ENCODE measurements at regions not wholly inside any gene's neighbourhood (a gene's known extent, or its start where the extent isn't known, plus 50 kb on each side); places are given as distances from the start of the nearest gene placed in this dataset.

- ChIA-PET POLR2A (interaction anchor here (0.7 kb wide), 1 partner anchor 411 kb away, joined by 3 read pairs; the partner anchor contains the start of gene NSUN2), CTCF (no interaction called here)
- Histone ChIP-seq H3K9me3 (ENCODE audit: control insufficient read depth, insufficient read depth, low read depth, low read length) (no peaks in the 10 kb centered on the region), H3K4me1 (ENCODE audit: control insufficient read depth, insufficient read depth, low read length) (no peaks in the 10 kb centered on the region), H3K27ac (ENCODE audit: extremely low read depth, low read depth, low read length) (no peak overlapping the region), H3K4me3 (ENCODE audit: low read depth, low read length) (no peak overlapping the region), H3K36me3 (ENCODE audit: control insufficient read depth in 2 of 2, insufficient read depth in 1 of 2, low read length in 2 of 2) (no peaks in the 10 kb centered on the region)
- TF ChIP-seq ZBTB8A (tag by site-specific recombination; IDR thresholded peaks at IDR 0.05) (no peak), ZNF549 (tag by site-specific recombination; IDR thresholded peaks at IDR 0.05) (peak; percentile 74)
These were observed 156.2 kb downstream of the MED10 start for GRCh38 chr5:6222121-6222520.

GRCh38 chr5:6221141-6221626 is 157.2 kb downstream of the MED10 start:
- POLR2A ChIA-PET, result interaction anchor here (0.5 kb wide), 1 partner anchor 793 kb away, joined by 3 read pairs; no protein-coding TSS in a partner anchor

More at GRCh38 chr5:6221141-6221626, 157.2 kb downstream of the MED10 start:
- no peaks in the 10 kb centered on the region for H3K4me1 ChIP-seq (ENCODE audit: control insufficient read depth, insufficient read depth, low read length)
- TF ChIP-seq ZNF433 (tag by site-specific recombination; IDR thresholded peaks at IDR 0.05; ENCODE audit: low read depth), result no peak
- TF ChIP-seq ZNF76 (tag by site-specific recombination; IDR thresholded peaks at IDR 0.05; ENCODE audit: borderline replicate concordance, low read depth), result no peak
- TF ChIP-seq ZNF561 (tag by site-specific recombination; IDR thresholded peaks at IDR 0.05; ENCODE audit: borderline replicate concordance), result no peak
- TF ChIP-seq GLIS1 (tag by site-specific recombination; IDR thresholded peaks at IDR 0.05), result no peak
- TF ChIP-seq, protein P1, sequence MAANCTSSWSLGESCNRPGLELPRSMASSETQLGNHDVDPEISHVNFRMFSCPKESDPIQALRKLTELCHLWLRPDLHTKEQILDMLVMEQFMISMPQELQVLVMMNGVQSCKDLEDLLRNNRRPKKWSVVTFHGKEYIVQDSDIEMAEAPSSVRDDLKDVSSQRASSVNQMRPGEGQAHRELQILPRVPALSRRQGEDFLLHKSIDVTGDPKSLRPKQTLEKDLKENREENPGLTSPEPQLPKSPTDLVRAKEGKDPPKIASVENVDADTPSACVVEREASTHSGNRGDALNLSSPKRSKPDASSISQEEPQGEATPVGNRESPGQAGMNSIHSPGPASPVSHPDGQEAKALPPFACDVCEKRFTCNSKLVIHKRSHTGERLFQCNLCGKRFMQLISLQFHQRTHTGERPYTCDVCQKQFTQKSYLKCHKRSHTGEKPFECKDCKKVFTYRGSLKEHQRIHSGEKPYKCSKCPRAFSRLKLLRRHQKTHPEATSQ (tag by site-specific recombination; IDR thresholded peaks at IDR 0.05), result no peak
- no peak for TF ChIP-seq ZNF747 (tag by site-specific recombination; IDR thresholded peaks at IDR 0.05)
- TF ChIP-seq ZSCAN16 (tag by site-specific recombination; IDR thresholded peaks at IDR 0.05), result no peak
- TF ChIP-seq ZNF510 (tag by site-specific recombination; IDR thresholded peaks at IDR 0.05; ENCODE audit: insufficient replicate concordance), result no peak
- TF ChIP-seq, protein P2, sequence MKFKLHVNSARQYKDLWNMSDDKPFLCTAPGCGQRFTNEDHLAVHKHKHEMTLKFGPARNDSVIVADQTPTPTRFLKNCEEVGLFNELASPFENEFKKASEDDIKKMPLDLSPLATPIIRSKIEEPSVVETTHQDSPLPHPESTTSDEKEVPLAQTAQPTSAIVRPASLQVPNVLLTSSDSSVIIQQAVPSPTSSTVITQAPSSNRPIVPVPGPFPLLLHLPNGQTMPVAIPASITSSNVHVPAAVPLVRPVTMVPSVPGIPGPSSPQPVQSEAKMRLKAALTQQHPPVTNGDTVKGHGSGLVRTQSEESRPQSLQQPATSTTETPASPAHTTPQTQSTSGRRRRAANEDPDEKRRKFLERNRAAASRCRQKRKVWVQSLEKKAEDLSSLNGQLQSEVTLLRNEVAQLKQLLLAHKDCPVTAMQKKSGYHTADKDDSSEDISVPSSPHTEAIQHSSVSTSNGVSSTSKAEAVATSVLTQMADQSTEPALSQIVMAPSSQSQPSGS (tag by site-specific recombination; IDR thresholded peaks at IDR 0.05; ENCODE audit: low read depth), result no peak
- TF ChIP-seq ZBTB6 (tag by site-specific recombination; IDR thresholded peaks at IDR 0.05), result no peak
- TF ChIP-seq ZXDB (tag by site-specific recombination; IDR thresholded peaks at IDR 0.05), result no peak
- TF ChIP-seq BCL11B (tag by site-specific recombination; IDR thresholded peaks at IDR 0.05; ENCODE audit: low read depth), result no peak
- no peak for TF ChIP-seq ZNF121 (tag by site-specific recombination; IDR thresholded peaks at IDR 0.05)
- TF ChIP-seq, protein P3, sequence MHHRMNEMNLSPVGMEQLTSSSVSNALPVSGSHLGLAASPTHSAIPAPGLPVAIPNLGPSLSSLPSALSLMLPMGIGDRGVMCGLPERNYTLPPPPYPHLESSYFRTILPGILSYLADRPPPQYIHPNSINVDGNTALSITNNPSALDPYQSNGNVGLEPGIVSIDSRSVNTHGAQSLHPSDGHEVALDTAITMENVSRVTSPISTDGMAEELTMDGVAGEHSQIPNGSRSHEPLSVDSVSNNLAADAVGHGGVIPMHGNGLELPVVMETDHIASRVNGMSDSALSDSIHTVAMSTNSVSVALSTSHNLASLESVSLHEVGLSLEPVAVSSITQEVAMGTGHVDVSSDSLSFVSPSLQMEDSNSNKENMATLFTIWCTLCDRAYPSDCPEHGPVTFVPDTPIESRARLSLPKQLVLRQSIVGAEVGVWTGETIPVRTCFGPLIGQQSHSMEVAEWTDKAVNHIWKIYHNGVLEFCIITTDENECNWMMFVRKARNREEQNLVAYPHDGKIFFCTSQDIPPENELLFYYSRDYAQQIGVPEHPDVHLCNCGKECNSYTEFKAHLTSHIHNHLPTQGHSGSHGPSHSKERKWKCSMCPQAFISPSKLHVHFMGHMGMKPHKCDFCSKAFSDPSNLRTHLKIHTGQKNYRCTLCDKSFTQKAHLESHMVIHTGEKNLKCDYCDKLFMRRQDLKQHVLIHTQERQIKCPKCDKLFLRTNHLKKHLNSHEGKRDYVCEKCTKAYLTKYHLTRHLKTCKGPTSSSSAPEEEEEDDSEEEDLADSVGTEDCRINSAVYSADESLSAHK (tag by site-specific recombination; IDR thresholded peaks at IDR 0.05), result no peak
- TF ChIP-seq YY1 (tag by site-specific recombination; IDR thresholded peaks at IDR 0.05), result no peak
- TF ChIP-seq ZNF555 (tag by site-specific recombination; conservative IDR thresholded peaks at IDR 0.05), result no peak
- TF ChIP-seq ZNF48 (tag by site-specific recombination; IDR thresholded peaks at IDR 0.05), result no peak
- TF ChIP-seq ZNF585B (tag by site-specific recombination; IDR thresholded peaks at IDR 0.05), result no peak
- H3K9me3 ChIP-seq (ENCODE audit: control insufficient read depth, insufficient read depth, low read depth, low read length), result no peaks in the 10 kb centered on the region
- CTCF ChIA-PET, result interaction anchor here (0.7 kb wide), 1 partner anchor 17 kb away, joined by 3 read pairs; no protein-coding TSS in a partner anchor
- no peak overlapping the region for H3K27ac ChIP-seq (ENCODE audit: extremely low read depth, low read depth, low read length)
- no peak overlapping the region for H3K4me3 ChIP-seq (ENCODE audit: low read depth, low read length)
- no peaks in the 10 kb centered on the region for H3K36me3 ChIP-seq (ENCODE audit: control insufficient read depth in 2 of 2, insufficient read depth in 1 of 2, low read length in 2 of 2)
